Effector memory CD4-positive, alpha-beta T cell (primary cell): ENCODE measurements at regions not wholly inside any gene's neighbourhood (a gene's known extent, or its start where the extent isn't known, plus 50 kb on each side); places are given as distances from the start of the nearest gene placed in this dataset.
"Not testable (repeated sequence)": the region's sequence is repeated elsewhere in the genome, so short reads cannot be mapped to it uniquely, and the experiment has no call there.

Experiments
- DNase-seq, 3 donors: peaks; one replicate each; pipeline ENCODE4 v3.0.0-alpha.2; 2020
- H3K27ac ChIP-seq: 2 replicates; pipeline ENCODE4 v1.7.0; 2013; ENCODE audit warnings: mild to moderate bottlenecking, low read length, moderate library complexity; ENCODE audit not compliant: insufficient read depth, poor library complexity, severe bottlenecking
- H3K27me3 ChIP-seq: replicated peaks from 2 replicates; pipeline ENCODE4 v1.7.0; 2013; ENCODE audit warnings: mild to moderate bottlenecking, low read length; ENCODE audit not compliant: insufficient read depth, control insufficient read depth, poor library complexity, severe bottlenecking
- H3K36me3 ChIP-seq: 2 replicates; pipeline ENCODE4 v1.7.0; 2013; ENCODE audit warnings: mild to moderate bottlenecking, low read length, moderate library complexity; ENCODE audit not compliant: control insufficient read depth, insufficient read depth
- H3K4me1 ChIP-seq: 2 replicates; pipeline ENCODE4 v1.7.0; 2013; ENCODE audit warnings: low read length, mild to moderate bottlenecking; ENCODE audit not compliant: control insufficient read depth, insufficient read depth, poor library complexity, severe bottlenecking
- H3K4me3 ChIP-seq: 2 replicates; pipeline ENCODE4 v1.7.0; 2013; ENCODE audit warnings: low read length, low read depth, mild to moderate bottlenecking; ENCODE audit not compliant: insufficient read depth, poor library complexity, severe bottlenecking
- H3K9me3 ChIP-seq: 2 replicates; pipeline ENCODE4 v1.7.0; 2013; ENCODE audit warnings: mild to moderate bottlenecking, low read length, moderate library complexity; ENCODE audit not compliant: control insufficient read depth

DNA sequence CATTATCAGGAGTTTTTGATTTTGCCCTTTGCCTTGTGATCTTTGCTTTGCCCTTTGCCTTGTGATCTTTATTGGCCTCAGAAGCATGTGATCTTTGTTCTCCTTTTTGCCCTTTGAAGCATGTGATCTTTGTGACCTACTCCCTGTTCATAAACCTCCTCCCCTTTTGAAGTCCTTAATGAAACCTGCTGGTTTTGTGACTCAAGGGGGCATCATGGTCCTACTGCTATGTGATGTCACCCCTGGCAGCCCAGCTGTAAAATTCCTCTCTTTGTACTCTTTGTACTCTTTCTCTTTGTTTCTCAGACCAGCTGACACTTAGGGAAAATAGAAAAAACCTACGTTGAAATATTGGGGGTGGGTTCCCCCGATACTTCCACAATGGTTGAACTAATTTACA is 356.1 kb upstream of the NRP1 start:
- not testable (repeated sequence) for H3K4me1 ChIP-seq, H3K27ac ChIP-seq, H3K36me3 ChIP-seq, H3K27me3 ChIP-seq, H3K4me3 ChIP-seq, H3K9me3 ChIP-seq, DNase-seq

GRCh38 chr10:33688506-33688905 is 354.0 kb upstream of the NRP1 start:
- no peak for DNase-seq
- Histone ChIP-seq H3K9me3 (no peaks in the 10 kb centered on the region), H3K27ac (no peak overlapping the region), H3K4me1 (no peaks in the 10 kb centered on the region), H3K27me3 (no peaks in the 10 kb centered on the region), H3K36me3 (no peaks in the 10 kb centered on the region), H3K4me3 (no peak overlapping the region)

GRCh38 chr10:33684211-33684611 is 349.7 kb upstream of the NRP1 start:
- no peak overlapping the region for H3K4me3 ChIP-seq
- no peaks in the 10 kb centered on the region for H3K4me1 ChIP-seq
- no peak overlapping the region for H3K27ac ChIP-seq
- H3K27me3 ChIP-seq: no peaks in the 10 kb centered on the region
- no peaks in the 10 kb centered on the region for H3K9me3 ChIP-seq
- H3K36me3 ChIP-seq: no peaks in the 10 kb centered on the region
- DNase-seq: no peak

GRCh38 chr10:33681595-33681994 is 347.1 kb upstream of the NRP1 start:
- H3K27me3 ChIP-seq: no peaks in the 10 kb centered on the region
- no peak overlapping the region for H3K4me3 ChIP-seq
- H3K36me3 ChIP-seq: no peaks in the 10 kb centered on the region
- no peaks in the 10 kb centered on the region for H3K9me3 ChIP-seq
- H3K4me1 ChIP-seq: no peaks in the 10 kb centered on the region
- H3K27ac ChIP-seq: no peak overlapping the region
- DNase-seq: no peak

- Histone ChIP-seq H3K4me1 (no peaks in the 10 kb centered on the region), H3K9me3 (no peaks in the 10 kb centered on the region), H3K27me3 (no peaks in the 10 kb centered on the region), H3K36me3 (no peaks in the 10 kb centered on the region), H3K4me3 (no peak overlapping the region), H3K27ac (no peak overlapping the region)
- DNase-seq: no peak
These were observed 345.6 kb upstream of the NRP1 start for GRCh38 chr10:33680036-33680435.

- Histone ChIP-seq H3K27ac (no peak overlapping the region), H3K4me1 (no peaks in the 10 kb centered on the region), H3K9me3 (no peaks in the 10 kb centered on the region), H3K36me3 (no peaks in the 10 kb centered on the region), H3K27me3 (no peaks in the 10 kb centered on the region), H3K4me3 (no peak overlapping the region)
- no peak for DNase-seq
These were observed 342.3 kb upstream of the NRP1 start for GRCh38 chr10:33676606-33677339.

DNA sequence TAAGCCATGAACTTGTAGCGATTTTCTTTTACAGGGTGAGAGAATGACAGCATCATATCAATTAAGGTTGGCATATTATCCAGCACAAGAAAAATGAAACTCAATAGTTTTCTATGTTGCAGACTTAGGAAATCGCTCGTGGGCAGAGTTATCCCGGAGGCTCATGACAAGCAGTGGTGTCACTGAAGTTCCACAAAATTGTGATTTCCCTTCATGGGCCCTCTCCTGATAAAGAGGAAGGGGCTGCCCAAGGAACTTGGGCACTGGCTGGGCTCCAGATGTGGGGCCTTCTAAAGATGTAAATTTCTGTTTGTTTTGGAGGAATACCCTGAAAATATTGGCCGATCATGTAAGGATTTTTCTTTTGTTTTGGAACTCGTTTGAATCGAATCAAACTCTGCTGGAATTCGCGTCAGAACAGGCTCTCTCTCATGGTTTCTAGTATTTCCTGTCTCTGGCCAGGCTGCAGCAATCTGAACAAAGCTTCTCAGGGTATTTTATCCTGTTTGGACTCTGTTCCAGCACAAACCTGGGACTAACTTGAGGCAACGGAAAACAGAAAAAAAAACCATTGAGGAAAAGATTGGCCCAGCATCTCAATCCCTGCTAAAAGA is 340.6 kb upstream of the NRP1 start:
- no peaks in the 10 kb centered on the region for H3K27me3 ChIP-seq
- DNase-seq: no peak
- no peak overlapping the region for H3K27ac ChIP-seq
- no peaks in the 10 kb centered on the region for H3K4me1 ChIP-seq
- H3K36me3 ChIP-seq: no peaks in the 10 kb centered on the region
- no peak overlapping the region for H3K4me3 ChIP-seq
- H3K9me3 ChIP-seq: no peaks in the 10 kb centered on the region

GRCh38 chr10:33674491-33674890 is 340.0 kb upstream of the NRP1 start:
- no peaks in the 10 kb centered on the region for H3K27me3 ChIP-seq
- no peaks in the 10 kb centered on the region for H3K9me3 ChIP-seq
- H3K36me3 ChIP-seq: no peaks in the 10 kb centered on the region
- H3K4me3 ChIP-seq: no peak overlapping the region
- H3K4me1 ChIP-seq: no peaks in the 10 kb centered on the region
- DNase-seq: no peak
- no peak overlapping the region for H3K27ac ChIP-seq

- H3K27ac ChIP-seq: no peak overlapping the region
- H3K4me1 ChIP-seq: no peaks in the 10 kb centered on the region
- no peak for DNase-seq
- no peaks in the 10 kb centered on the region for H3K36me3 ChIP-seq
- H3K4me3 ChIP-seq: no peak overlapping the region
- no peaks in the 10 kb centered on the region for H3K9me3 ChIP-seq
- H3K27me3 ChIP-seq: no peaks in the 10 kb centered on the region
These were observed 339.5 kb upstream of the NRP1 start for GRCh38 chr10:33673839-33674415.

GRCh38 chr10:33669904-33670303 is 335.4 kb upstream of the NRP1 start:
- Histone ChIP-seq H3K9me3 (no peaks in the 10 kb centered on the region), H3K27ac (no peak overlapping the region), H3K27me3 (no peaks in the 10 kb centered on the region), H3K4me1 (no peaks in the 10 kb centered on the region), H3K36me3 (no peaks in the 10 kb centered on the region), H3K4me3 (no peak overlapping the region)
- no peak for DNase-seq
